Ishikawa (cell line): ENCODE measurements at regions not wholly inside any gene's neighbourhood (a gene's known extent, or its start where the extent isn't known, plus 50 kb on each side); places are given as distances from the start of the nearest gene placed in this dataset.

Experiments used
- CEBPB ChIP-seq: IDR thresholded peaks from 2 replicates; pipeline ENCODE4 v1.6.1; 2012
- EGR1 ChIP-seq: IDR thresholded peaks from 2 replicates; pipeline ENCODE4 v1.6.1; 2012
- EP300 ChIP-seq: IDR thresholded peaks from 2 replicates; pipeline ENCODE4 v1.6.1; 2012; ENCODE audit warnings: borderline replicate concordance
- RAD21 ChIP-seq: IDR thresholded peaks from 2 replicates; pipeline ENCODE4 v1.6.1; 2012; ENCODE audit warnings: low read depth
- TAF1 ChIP-seq: IDR thresholded peaks from 2 replicates; pipeline ENCODE4 v1.6.1; 2012; ENCODE audit warnings: low read depth, mild to moderate bottlenecking
- TCF12 ChIP-seq: IDR thresholded peaks from 2 replicates; pipeline ENCODE4 v1.6.1; 2012; ENCODE audit warnings: low read depth
- ZBTB7A ChIP-seq: IDR thresholded peaks from 2 replicates; pipeline ENCODE4 v1.6.1; 2012; ENCODE audit warnings: low read depth
- TF ChIP-seq, protein P1 (sequence below): IDR thresholded peaks from 2 replicates; pipeline ENCODE4 v1.6.1; 2012
- TF ChIP-seq, protein P2 (sequence below): IDR thresholded peaks from 2 replicates; pipeline ENCODE4 v1.6.1; 2012; ENCODE audit warnings: low read depth, mild to moderate bottlenecking
- TF ChIP-seq, protein P3 (sequence below): IDR thresholded peaks from 2 replicates; pipeline ENCODE4 v1.6.1; 2012

DNA sequence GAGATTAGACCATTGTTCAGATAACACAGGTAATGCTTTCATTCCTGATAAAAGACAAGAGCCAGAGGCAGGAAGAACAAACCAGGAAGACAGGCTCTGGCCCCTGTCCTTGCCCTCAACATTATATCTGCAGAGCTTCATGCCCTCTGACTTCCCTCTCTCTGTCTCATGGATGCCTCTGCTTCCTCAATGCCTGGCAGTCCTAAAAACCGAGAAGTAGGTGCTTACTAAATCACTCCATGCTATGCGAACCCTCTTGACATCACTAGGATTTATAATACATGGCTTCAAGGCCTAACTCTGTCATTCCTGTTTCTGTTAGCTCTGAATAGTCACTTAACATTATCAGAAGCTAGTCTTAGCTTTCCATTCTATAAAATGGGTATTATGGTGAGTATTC lies 117.8 kb downstream of the TLR4 start:
- no peak for TF ChIP-seq RAD21
- TF ChIP-seq TCF12: no peak
- TF ChIP-seq, protein P1, sequence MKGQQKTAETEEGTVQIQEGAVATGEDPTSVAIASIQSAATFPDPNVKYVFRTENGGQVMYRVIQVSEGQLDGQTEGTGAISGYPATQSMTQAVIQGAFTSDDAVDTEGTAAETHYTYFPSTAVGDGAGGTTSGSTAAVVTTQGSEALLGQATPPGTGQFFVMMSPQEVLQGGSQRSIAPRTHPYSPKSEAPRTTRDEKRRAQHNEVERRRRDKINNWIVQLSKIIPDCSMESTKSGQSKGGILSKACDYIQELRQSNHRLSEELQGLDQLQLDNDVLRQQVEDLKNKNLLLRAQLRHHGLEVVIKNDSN: no peak
- no peak for TF ChIP-seq TAF1
- no peak for TF ChIP-seq EGR1
- TF ChIP-seq EP300: no peak
- no peak for TF ChIP-seq ZBTB7A
- TF ChIP-seq CEBPB: no peak
- TF ChIP-seq, protein P2, sequence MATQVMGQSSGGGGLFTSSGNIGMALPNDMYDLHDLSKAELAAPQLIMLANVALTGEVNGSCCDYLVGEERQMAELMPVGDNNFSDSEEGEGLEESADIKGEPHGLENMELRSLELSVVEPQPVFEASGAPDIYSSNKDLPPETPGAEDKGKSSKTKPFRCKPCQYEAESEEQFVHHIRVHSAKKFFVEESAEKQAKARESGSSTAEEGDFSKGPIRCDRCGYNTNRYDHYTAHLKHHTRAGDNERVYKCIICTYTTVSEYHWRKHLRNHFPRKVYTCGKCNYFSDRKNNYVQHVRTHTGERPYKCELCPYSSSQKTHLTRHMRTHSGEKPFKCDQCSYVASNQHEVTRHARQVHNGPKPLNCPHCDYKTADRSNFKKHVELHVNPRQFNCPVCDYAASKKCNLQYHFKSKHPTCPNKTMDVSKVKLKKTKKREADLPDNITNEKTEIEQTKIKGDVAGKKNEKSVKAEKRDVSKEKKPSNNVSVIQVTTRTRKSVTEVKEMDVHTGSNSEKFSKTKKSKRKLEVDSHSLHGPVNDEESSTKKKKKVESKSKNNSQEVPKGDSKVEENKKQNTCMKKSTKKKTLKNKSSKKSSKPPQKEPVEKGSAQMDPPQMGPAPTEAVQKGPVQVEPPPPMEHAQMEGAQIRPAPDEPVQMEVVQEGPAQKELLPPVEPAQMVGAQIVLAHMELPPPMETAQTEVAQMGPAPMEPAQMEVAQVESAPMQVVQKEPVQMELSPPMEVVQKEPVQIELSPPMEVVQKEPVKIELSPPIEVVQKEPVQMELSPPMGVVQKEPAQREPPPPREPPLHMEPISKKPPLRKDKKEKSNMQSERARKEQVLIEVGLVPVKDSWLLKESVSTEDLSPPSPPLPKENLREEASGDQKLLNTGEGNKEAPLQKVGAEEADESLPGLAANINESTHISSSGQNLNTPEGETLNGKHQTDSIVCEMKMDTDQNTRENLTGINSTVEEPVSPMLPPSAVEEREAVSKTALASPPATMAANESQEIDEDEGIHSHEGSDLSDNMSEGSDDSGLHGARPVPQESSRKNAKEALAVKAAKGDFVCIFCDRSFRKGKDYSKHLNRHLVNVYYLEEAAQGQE: no peak
- TF ChIP-seq, protein P3, sequence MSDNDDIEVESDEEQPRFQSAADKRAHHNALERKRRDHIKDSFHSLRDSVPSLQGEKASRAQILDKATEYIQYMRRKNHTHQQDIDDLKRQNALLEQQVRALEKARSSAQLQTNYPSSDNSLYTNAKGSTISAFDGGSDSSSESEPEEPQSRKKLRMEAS: no peak
